Mesenchymal stem cell (in vitro differentiated cells and primary cell): ENCODE measurements at regions not wholly inside any gene's neighbourhood (a gene's known extent, or its start where the extent isn't known, plus 50 kb on each side); places are given as distances from the start of the nearest gene placed in this dataset.
"Not testable (repeated sequence)": the region's sequence is repeated elsewhere in the genome, so short reads cannot be mapped to it uniquely, and the experiment has no call there.

Experiments
- DNase-seq: peaks from one replicate; pipeline ENCODE4 v3.0.0-alpha.2; 2013
- H2AFZ ChIP-seq: one replicate; pipeline ENCODE4 v1.6.1; 2013; ENCODE audit warnings: low read depth, mild to moderate bottlenecking, control low read depth, inconsistent platforms, low read length, moderate library complexity
- H2AK5ac ChIP-seq: 2 replicates; pipeline ENCODE4 v1.6.1; 2013; ENCODE audit warnings: low read length, moderate library complexity, mild to moderate bottlenecking, inconsistent platforms; ENCODE audit not compliant: severe bottlenecking
- H2BK120ac ChIP-seq: one replicate; pipeline ENCODE4 v1.6.1; 2013; ENCODE audit warnings: low read depth, mild to moderate bottlenecking, inconsistent platforms, low read length, moderate library complexity
- H2BK12ac ChIP-seq, 2 experiments: one replicate each; pipeline ENCODE4 v1.6.1; 2013; ENCODE audit warnings: inconsistent platforms in 2 of 2, low read length in 2 of 2, mild to moderate bottlenecking in 2 of 2, moderate library complexity in 2 of 2, control low read depth in 1 of 2
- H2BK15ac ChIP-seq: one replicate; pipeline ENCODE4 v1.6.1; 2013; ENCODE audit warnings: mild to moderate bottlenecking, low read depth, inconsistent platforms; ENCODE audit not compliant: poor library complexity, severe bottlenecking
- H2BK5ac ChIP-seq: 2 replicates; pipeline ENCODE4 v1.6.1; 2013; ENCODE audit warnings: low read depth, mild to moderate bottlenecking, low read length, control low read depth, inconsistent platforms; ENCODE audit not compliant: poor library complexity, severe bottlenecking
- H3K14ac ChIP-seq, 2 experiments: one replicate each; pipeline ENCODE4 v1.6.1; 2013; ENCODE audit warnings: inconsistent platforms in 2 of 2, low read length in 2 of 2, control low read depth in 1 of 2, mild to moderate bottlenecking in 1 of 2, moderate library complexity in 1 of 2
- H3K18ac ChIP-seq, 2 experiments: one replicate each; pipeline ENCODE4 v1.6.1; 2013; ENCODE audit warnings: inconsistent platforms in 2 of 2, low read length in 2 of 2, control low read depth in 1 of 2, low read depth in 1 of 2, mild to moderate bottlenecking in 1 of 2
- H3K23ac ChIP-seq, 2 experiments: one replicate each; pipeline ENCODE4 v1.6.1; 2013; ENCODE audit warnings: inconsistent platforms in 2 of 2, low read length in 2 of 2, mild to moderate bottlenecking in 2 of 2, moderate library complexity in 2 of 2, control low read depth in 1 of 2
- H3K27ac ChIP-seq: 2 replicates; pipeline ENCODE4 v1.5.1; 2013; ENCODE audit warnings: mild to moderate bottlenecking, moderate library complexity, low read length, control low read depth, inconsistent platforms; ENCODE audit not compliant: poor library complexity, severe bottlenecking
- H3K27me3 ChIP-seq, 2 experiments: 2 replicates each; pipeline versions ENCODE4 v1.6.1 to v1.7.0; 2013; ENCODE audit warnings: low read length in 2 of 2, mild to moderate bottlenecking in 2 of 2, moderate library complexity in 2 of 2, control low read depth in 1 of 2, inconsistent platforms in 1 of 2; ENCODE audit not compliant: control insufficient read depth in 1 of 2, insufficient read depth in 1 of 2
- H3K36me3 ChIP-seq, 2 experiments: 2 replicates each; pipeline versions ENCODE4 v1.6.1 to v1.7.0; 2013; ENCODE audit warnings: low read length in 2 of 2, control low read depth in 1 of 2, inconsistent platforms in 1 of 2, low read depth in 1 of 2, mild to moderate bottlenecking in 1 of 2; ENCODE audit not compliant: insufficient read depth in 2 of 2, control insufficient read depth in 1 of 2
- H3K4ac ChIP-seq, 2 experiments: one replicate each; pipeline ENCODE4 v1.6.1; 2013; ENCODE audit warnings: inconsistent platforms in 2 of 2, low read length in 2 of 2, mild to moderate bottlenecking in 2 of 2, moderate library complexity in 2 of 2, control low read depth in 1 of 2, low read depth in 1 of 2
- H3K4me1 ChIP-seq: 2 replicates; pipeline ENCODE4 v1.6.1; 2013; ENCODE audit warnings: low read depth, low read length, control low read depth; ENCODE audit not compliant: control insufficient read depth, insufficient read depth
- H3K4me2 ChIP-seq: 2 replicates; pipeline ENCODE4 v1.6.1; 2013; ENCODE audit warnings: low read length, mild to moderate bottlenecking, inconsistent platforms; ENCODE audit not compliant: poor library complexity, severe bottlenecking
- H3K4me3 ChIP-seq, 2 experiments: 2 replicates each; pipeline versions ENCODE4 v1.5.1 to v1.7.0; 2013; ENCODE audit warnings: low read length in 2 of 2, mild to moderate bottlenecking in 2 of 2, control low read depth in 1 of 2, low read depth in 1 of 2; ENCODE audit not compliant: insufficient read depth in 1 of 2
- H3K79me1 ChIP-seq: replicated peaks from 2 replicates; pipeline ENCODE4 v1.6.1; 2013; ENCODE audit warnings: mild to moderate bottlenecking, control low read depth, low read length, inconsistent platforms; ENCODE audit not compliant: poor library complexity, severe bottlenecking
- H3K9ac ChIP-seq: 2 replicates; pipeline ENCODE4 v1.7.0; 2013; ENCODE audit warnings: mild to moderate bottlenecking, low read length, moderate library complexity
- H3K9me3 ChIP-seq: 2 replicates; pipeline ENCODE4 v1.7.0; 2013; ENCODE audit warnings: mild to moderate bottlenecking, low read length; ENCODE audit not compliant: control insufficient read depth
- H4K8ac ChIP-seq: one replicate; pipeline ENCODE4 v1.6.1; 2013; ENCODE audit warnings: inconsistent platforms, mild to moderate bottlenecking, low read length, moderate library complexity
- H4K91ac ChIP-seq: one replicate; pipeline ENCODE4 v1.6.1; 2013; ENCODE audit warnings: mild to moderate bottlenecking, low read length, inconsistent platforms
- WGBS: methylation state at CpG from one replicate; pipeline ENCODE4 v1.1.7; 2013; ENCODE audit warnings: mixed read lengths; 5-methylcytosine and 5-hydroxymethylcytosine counted together

DNA sequence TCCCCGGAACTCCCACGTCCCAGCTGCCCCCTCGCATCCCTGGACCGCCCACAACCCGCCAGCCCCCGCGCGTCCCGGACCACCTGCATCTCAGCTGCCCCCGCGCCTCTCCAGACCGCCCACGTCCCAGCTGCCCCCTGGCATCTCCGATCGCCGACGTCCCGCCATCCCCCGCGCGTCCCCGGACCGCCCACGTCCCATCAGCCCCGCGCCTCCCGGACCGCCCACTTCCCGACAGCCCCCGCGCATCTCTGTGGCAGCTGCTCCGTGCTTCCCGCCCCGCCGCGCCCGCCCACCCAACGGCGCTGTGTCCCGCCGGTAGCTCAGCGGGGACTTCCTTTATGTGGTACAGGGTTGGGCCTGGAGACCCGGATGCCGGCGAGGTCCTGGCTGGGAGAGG is 955.8 kb downstream of the TMEM121 start:
- H2BK15ac ChIP-seq, H3K4ac ChIP-seq, H3K27me3 ChIP-seq, H3K36me3 ChIP-seq, H3K9me3 ChIP-seq, H4K8ac ChIP-seq, H2BK12ac ChIP-seq, H3K4me3 ChIP-seq, H2BK5ac ChIP-seq, H4K91ac ChIP-seq, H3K9ac ChIP-seq, H3K4me1 ChIP-seq, H3K4me2 ChIP-seq, H3K18ac ChIP-seq, H2AFZ ChIP-seq, H3K79me1 ChIP-seq, H3K23ac ChIP-seq, DNase-seq, H2BK120ac ChIP-seq, H2AK5ac ChIP-seq, H3K14ac ChIP-seq, H3K27ac ChIP-seq: not testable (repeated sequence)
- no CpG with 5 or more reads among the region's 45 CpGs for WGBS

DNA sequence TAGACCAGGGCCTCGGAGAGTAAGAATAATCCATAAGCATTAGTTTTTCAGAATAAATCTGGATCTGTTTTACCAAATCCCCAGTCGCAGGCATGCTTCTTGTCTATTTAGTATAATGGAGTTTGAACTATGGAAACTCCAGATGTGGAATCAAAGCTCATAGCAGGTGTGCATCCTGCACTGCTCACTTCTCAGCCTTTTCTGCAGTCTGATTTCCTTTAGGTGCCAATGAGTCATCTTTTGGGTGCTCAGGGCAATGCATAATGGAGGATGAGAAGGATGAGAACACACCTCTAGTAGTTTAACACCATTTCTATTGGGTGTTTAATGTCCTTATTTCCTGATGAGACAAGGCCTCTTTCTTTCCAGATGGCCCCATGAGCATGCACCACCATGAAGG is 961.2 kb downstream of the TMEM121 start:
- H2AK5ac ChIP-seq: no peak overlapping the region

DNA sequence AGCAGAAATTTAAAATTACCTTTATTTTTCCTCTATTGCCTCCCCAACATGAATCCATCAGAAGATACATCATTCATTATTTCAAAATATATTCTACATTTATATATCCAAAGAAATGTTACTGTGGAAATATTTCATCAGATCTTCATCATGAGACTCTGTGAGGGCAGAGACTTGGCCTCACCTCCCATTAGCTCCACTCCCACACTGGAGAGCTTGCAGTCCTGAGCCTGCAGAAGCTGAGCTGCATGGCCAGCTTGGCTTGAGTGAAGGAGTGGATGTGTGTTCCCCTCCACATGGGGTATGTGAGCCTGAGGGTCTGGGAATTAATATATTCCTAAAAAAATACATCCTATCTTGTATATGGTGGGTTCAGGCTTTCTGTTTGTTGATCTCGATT is 961.9 kb downstream of the TMEM121 start:
- no peaks in the 10 kb centered on the region for H3K27me3 ChIP-seq
- H3K18ac ChIP-seq: no peak overlapping the region
- H2BK12ac ChIP-seq: no peak overlapping the region
- H3K36me3 ChIP-seq: no peaks in the 10 kb centered on the region
- no peak overlapping the region for H2AK5ac ChIP-seq
- H3K4me3 ChIP-seq: no peak overlapping the region
- no peaks in the 10 kb centered on the region for H3K9me3 ChIP-seq
- no peak overlapping the region for H2BK15ac ChIP-seq
- H3K79me1 ChIP-seq: no peaks in the 10 kb centered on the region
- H3K23ac ChIP-seq: no peak overlapping the region
- no peak overlapping the region for H2AFZ ChIP-seq
- no peak for DNase-seq
- H2BK5ac ChIP-seq: no peak overlapping the region
- H3K27ac ChIP-seq: no peak overlapping the region
- WGBS: 43% methylated on average over 1 of the region's 1 CpG
- H2BK120ac ChIP-seq: no peak overlapping the region
- H3K4me1 ChIP-seq: no peaks in the 10 kb centered on the region
- no peak overlapping the region for H3K4me2 ChIP-seq
- H3K14ac ChIP-seq: no peak overlapping the region
- H3K4ac ChIP-seq: no peak overlapping the region
- H3K9ac ChIP-seq: no peak overlapping the region
- no peak overlapping the region for H4K8ac ChIP-seq
- H4K91ac ChIP-seq: no peak overlapping the region

More for the DNA sequence above, 961.2 kb downstream of the TMEM121 start:
- Histone ChIP-seq H3K36me3 (no peaks in the 10 kb centered on the region), H3K14ac (no peak overlapping the region), H2BK5ac (no peak overlapping the region), H2BK12ac (no peak overlapping the region), H4K8ac (no peak overlapping the region), H3K9me3 (no peaks in the 10 kb centered on the region), H3K4ac (no peak overlapping the region), H3K23ac (no peak overlapping the region), H2AFZ (no peak overlapping the region), H3K27me3 (no peaks in the 10 kb centered on the region), H3K18ac (no peak overlapping the region), H4K91ac (no peak overlapping the region), H3K9ac (no peak overlapping the region), H3K4me1 (no peaks in the 10 kb centered on the region), H2BK120ac (no peak overlapping the region), H3K79me1 (no peaks in the 10 kb centered on the region), H3K4me3 (no peak overlapping the region), H3K4me2 (no peak overlapping the region), H3K27ac (no peak overlapping the region), H2BK15ac (no peak overlapping the region)
- no peak for DNase-seq
- 60% methylated on average over 2 of the region's 2 CpGs for WGBS

DNA sequence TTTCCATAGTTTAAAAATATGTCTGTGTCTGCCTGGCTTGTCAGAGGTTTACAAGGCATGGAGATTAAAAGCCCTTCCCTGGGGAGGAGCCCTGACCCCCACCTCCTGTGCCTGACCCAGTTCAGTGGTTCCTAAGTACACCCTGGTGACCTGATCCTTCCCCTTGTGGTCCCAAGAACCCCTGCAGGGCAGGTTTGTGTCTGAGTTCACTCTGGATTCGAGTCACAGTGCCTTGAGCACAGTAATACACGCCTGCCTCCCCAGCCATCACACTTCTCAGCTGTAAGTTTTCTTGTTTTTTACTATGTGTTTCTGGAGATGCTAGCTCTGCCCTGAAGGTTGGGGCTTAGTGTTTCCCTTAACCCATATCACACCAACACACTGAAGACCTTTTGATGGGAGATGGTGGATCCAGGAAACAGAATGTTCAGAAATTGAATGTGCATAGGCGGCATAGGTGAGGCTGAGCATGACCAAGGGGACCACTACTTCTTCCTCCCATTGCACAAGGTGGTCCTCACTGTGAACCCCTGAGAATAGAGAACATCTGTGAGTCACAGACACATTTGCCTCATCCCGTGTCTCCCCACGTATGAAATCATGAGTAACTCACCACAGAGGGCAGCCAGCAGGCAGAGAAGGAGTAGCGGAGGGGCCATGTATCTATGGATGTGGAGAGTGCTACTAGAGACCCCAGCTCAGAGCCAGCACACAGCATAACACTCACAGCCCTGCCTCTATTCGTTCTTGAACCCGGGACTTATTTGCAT is 962.9 kb downstream of the TMEM121 start:
- Histone ChIP-seq H3K14ac (no peak overlapping the region), H3K23ac (no peak overlapping the region), H3K79me1 (no peaks in the 10 kb centered on the region), H3K27ac (no peak overlapping the region), H3K4me2 (no peak overlapping the region), H2BK120ac (no peak overlapping the region), H3K9me3 (no peaks in the 10 kb centered on the region), H3K4ac (no peak overlapping the region), H2BK12ac (no peak overlapping the region), H3K4me1 (no peaks in the 10 kb centered on the region), H4K91ac (no peak overlapping the region), H3K9ac (no peak overlapping the region), H2BK5ac (no peak overlapping the region), H3K27me3 (no peaks in the 10 kb centered on the region), H2AFZ (no peak overlapping the region), H2AK5ac (no peak overlapping the region), H4K8ac (no peak overlapping the region), H3K4me3 (no peak overlapping the region), H2BK15ac (no peak overlapping the region), H3K36me3 (no peaks in the 10 kb centered on the region), H3K18ac (no peak overlapping the region)
- 62% methylated on average over 4 of the region's 8 CpGs for WGBS
- no peak for DNase-seq
